HG03439 (cell line): ENCODE measurements at regions not wholly inside any gene's neighbourhood (a gene's known extent, or its start where the extent isn't known, plus 50 kb on each side); places are given as distances from the start of the nearest gene placed in this dataset.
A peak's percentile ranks its signal among the peaks of the same experiment; 100 is the strongest.
"Not testable (repeated sequence)": the region's sequence is repeated elsewhere in the genome, so short reads cannot be mapped to it uniquely, and the experiment has no call there.

Experiments used
- ATAC-seq: cut with Tn5 transposase; IDR thresholded peaks from one replicate; pipeline ENCODE4 v1.9.1; 2021; ENCODE audit warnings: mild to moderate bottlenecking, moderate library complexity; ENCODE audit not compliant: unreplicated experiment

DNA sequence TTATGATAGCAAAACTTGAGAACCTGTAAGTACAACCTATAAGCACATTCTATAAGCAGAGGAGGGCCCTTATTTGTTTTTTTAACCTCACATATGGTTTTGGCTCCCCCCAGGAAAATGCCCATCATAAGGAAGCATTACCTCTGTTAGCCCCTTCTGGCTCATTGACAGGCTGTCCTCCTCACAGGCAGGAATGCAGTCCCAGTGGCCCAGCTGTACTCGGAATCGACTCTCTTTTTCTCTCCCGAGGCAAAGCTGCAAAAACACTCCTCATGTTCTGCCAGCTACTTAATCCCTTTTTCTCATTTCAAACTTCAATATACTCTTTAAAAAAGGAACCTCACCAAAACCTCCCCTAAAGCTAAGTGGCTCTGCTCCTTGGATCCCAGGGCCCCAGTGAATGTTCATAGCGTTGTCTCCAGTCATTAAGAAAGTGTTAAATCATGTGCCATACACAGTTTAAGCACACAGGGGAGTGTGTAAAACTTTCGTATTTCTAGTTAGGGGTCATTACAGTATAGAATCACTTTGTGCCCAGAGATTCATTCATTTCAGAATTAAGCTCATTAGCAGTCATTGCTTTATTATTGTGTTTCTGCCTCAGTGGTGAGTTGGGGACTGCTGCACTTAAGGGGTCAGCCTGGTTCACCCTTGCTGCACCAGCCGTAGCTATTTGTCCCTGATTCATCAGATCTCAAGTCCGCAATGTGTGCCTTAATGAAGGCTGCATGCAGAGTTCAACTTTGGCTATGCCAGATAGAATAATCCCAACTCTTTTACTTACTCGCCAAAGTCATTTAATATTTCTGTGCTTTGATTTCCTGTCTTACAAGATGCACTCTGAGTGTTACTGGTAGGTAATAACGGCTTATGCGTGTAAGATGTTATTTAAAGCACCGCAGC lies 57.6 kb downstream of the JRKL start:
- no peak for ATAC-seq

DNA sequence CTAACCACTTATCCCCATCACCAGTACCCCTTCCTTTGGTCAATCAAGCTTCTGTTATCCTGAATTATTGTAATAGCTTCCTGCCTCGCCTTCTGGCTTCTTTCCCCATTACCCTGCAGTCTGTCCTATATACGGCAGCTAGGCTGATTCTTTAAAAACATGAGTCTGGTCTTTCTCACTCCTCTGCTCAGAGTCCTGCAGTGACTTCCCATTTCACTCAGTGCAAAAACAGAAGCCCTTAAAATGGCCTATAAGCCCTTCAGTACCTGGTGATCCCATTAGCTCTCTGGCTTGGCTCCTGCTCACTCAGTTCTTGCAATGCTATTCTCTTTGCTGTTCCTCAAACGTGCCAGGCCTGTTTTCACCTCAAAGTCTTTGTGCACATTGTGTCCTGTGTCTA lies 58.4 kb downstream of the JRKL start:
- no peak for ATAC-seq

GRCh38 chr11:96456111-96456510 lies 66.3 kb downstream of the JRKL start:
- ATAC-seq = no peak

DNA sequence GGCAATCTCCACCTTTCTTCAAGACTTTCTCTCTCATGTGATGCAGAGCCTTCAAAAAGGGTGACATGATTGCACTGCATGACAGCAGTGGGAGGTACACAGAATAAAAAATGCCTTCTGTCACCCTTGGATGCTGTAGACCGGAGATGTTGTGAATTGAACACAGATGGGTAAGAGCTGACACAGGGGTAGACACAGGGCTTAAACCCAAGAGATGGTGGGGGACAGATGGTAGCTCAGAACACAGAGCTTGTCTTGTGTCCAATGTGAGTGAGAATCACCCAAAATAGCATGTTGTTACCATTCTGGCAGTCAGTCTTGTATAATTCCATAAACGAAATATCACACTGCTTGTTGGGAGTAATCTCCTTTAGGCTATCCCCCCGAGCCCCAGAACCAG lies 69.9 kb downstream of the JRKL start:
- ATAC-seq = no peak

- no peak for ATAC-seq
Measured at GRCh38 chr11:96461871-96462270, 72.1 kb downstream of the JRKL start.

DNA sequence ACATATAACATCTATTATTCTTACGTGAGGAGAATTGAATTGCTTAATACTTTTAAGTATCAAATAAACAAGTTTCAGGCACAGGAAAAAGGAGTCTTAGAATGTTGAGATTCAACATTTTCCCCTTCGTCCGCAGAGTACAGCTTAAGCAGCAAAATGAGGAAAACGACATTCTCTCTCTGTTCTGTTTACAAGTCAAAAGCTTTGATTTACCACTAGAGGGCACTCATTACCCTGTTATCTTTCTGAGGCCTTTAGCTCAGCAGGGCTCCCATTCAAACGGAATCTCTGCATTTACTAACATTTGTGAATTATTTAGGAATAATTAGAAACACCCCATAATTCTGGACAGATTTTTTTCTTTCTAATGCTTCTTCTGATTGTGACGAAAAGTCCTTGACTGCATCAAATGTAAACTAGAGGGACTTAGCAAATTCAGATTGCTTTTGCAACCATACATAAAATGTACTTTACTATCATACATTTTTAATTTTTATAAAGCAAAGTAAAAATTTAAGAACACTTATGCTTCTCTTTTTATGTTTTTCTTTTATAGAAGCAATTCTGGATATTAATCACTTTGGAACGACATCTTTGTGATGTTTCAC lies 75.0 kb downstream of the JRKL start:
- peak; percentile 83 for ATAC-seq

DNA sequence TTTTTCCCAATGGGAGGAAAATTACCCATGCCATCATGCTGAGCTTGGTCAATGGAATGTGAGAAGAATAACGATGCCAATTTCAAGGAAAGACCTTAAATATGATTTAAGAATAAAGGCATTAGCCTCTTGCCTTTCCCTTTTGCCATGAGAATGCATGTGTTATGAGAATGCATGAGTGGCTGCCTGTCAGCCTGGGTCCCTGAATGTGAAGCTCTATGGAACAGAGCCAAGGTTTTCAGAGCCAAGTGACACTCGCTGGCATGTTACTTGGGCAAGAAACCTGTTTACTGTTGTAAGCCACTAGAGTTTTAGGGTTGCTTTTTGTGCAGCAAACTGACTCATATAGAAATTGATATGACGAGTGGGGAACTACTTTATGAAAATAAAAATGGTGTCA lies 75.7 kb downstream of the JRKL start:
- no peak for ATAC-seq

- ATAC-seq = no peak
Measured at GRCh38 chr11:96466607-96467006, 76.8 kb downstream of the JRKL start.

GRCh38 chr11:96469776-96470175 lies 80.0 kb downstream of the JRKL start:
- no peak for ATAC-seq

GRCh38 chr11:96470521-96470920 lies 80.7 kb downstream of the JRKL start:
- ATAC-seq = no peak

GRCh38 chr11:96472085-96472484 lies 82.3 kb downstream of the JRKL start:
- peak; percentile 63 for ATAC-seq

DNA sequence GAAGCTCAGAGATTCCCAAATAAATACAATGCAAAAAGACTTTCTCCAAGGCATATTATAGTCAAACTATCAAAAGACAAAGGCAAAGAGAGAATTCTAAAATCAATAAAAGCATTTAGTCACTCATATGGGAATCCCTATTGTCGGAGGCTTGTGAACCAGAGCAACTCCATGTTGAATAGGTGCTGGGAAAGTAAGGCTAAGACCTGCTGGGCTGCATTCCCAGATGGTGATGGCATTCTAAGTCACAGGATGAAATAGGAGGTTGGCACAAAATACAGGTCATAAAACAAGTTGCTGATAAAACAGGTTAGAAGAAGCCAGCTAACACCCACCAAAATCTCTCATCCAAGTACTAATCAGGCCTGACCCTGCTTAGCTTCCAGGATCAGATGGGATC lies 84.5 kb downstream of the JRKL start:
- no peak for ATAC-seq

- no peak for ATAC-seq
Measured at GRCh38 chr11:96481204-96481603, 91.4 kb downstream of the JRKL start.

DNA sequence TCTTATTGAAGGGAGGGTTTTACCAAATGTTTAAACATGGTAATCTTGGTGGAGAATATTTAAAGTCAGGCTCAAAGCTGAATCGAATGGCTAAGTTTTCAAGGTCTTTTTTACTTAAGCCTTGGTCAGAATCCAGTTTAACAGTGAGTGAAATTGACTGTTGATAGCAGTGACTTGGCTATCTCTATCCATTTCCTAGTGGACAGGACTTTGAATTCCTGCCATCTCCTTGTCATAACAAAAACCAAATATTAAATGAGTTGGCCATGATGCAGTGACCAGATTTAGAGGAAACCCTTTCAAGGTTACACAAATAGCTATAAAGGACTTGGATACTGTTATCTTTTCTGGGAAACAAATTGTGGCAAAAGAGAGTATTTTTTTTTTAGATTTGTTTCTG lies 92.0 kb downstream of the JRKL start:
- no peak for ATAC-seq

GRCh38 chr11:96482193-96482592 lies 92.4 kb downstream of the JRKL start:
- ATAC-seq = no peak

DNA sequence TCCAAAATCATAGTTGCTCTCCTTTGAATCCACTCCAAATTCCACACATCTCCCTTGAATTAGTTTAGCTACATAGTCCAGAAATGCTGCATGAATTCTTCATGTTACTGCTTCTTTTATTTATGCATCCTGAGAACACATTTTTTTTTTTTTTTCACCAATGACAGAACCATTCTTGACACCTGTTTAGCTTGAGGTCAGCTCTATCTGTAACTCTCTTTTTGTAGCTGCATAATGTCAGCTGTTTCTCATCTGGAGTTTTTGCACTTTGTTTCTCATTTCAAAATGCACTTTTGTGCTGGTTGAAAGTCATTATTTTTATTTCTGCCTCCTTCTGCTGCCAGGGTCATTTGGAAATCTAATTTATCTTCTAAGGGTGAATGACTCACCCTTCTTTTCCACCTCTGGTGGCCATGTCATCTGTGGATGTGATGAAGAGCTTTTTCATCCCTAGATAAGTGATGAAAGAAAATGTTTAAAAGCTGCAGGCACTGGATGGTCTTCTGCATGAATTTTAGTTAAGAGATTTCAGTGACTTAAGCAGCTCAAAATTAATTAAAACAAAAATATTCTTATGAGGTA lies 93.7 kb downstream of the JRKL start:
- no peak for ATAC-seq

DNA sequence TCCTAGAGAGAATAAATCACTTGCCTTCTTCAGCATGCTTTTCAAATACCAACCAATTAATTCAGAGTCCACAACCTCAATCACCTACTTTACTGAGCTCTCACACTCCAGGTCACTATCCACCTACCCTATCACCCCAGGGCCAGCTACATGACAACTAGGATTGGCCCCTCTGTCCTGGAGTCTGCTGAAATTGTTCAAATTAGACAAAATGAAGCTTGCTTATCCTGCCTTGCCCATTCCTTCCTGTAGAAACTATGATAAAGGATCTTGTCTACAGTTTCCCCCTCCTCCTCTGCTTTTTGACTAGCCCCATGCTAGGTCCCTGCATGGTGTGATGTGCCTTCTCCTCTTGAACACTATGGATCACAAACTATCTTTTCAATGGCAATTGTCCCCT lies 94.5 kb downstream of the JRKL start:
- ATAC-seq = no peak

DNA sequence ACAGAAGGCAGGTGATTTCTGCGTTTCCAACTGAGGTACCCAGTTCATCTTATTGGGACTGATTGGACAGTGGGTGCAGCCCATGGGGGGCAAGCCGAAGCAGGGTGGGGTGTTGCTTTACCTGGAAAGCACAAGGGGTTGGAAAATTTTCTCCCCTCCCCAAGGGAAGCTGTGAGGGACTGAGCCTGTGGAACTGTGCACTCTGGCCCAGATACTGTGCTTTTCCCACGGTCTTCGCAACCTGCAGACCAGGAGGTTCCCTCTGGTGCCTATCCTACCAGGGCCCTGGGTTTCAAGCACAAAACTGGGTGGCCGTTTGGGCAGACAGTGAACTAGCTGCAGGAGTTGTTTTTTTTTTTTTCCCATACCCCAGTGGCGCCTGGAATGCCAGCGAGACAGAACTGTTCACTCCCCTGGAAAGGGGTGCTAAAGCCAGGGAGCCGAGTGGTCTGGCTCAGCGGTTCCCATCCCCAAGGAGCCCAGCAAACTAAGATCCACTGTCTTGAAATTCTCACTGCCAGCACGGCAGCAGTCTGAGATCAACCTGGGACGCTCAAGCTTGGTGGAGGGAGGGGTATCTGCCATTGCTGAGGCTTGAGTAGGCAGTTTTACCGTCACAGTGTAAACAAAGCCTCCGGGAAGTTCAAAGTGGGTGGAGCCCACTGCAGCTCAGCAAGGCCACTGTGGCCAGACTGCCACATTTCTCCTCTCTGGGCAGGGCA lies 97.2 kb downstream of the JRKL start:
- no peak for ATAC-seq

GRCh38 chr11:96488911-96489310 lies 99.1 kb downstream of the JRKL start:
- not testable (repeated sequence) for ATAC-seq

DNA sequence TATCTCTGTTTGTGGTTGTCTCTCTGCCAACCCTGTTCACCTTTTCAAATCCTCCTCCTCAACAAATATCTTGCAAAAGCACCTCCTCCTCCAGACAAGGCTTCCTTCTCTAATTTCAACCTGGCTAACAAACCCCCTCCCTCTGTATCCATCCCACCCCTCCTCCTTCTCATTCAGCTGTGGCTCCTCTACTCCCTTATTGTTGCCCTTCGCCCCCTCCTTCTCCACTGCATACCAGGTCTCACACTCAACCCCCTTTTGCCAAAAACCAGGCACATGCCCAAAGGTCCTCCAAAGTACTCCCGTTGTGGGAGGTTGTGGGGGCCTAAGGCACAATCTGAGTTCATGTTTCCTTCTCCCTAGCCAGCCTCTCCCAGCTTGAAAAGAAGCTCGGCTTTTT lies 110.6 kb downstream of the JRKL start:
- ATAC-seq = no peak

DNA sequence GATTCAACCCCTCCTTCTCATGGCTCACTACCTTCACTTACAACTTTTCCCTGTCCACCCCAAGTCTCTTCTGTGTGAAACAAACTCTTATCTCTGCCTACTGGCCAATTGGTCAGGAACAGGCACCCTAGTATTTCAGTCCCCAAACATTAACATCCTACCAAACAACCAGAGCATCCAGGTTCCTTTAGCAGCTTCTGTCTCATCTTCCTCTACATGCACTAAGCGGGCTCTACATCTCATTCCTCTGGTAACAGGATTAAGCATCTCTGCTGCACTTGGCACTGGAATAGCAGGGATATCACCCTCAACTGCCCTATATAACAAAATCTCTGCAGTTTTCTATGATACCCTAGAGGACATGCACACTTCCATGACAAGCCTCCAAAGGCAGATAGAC lies 116.2 kb downstream of the JRKL start:
- no peak for ATAC-seq

- no peak for ATAC-seq
Measured at GRCh38 chr11:96506953-96507354, 117.1 kb downstream of the JRKL start.
